ENCODE measurements at regions not wholly inside any gene's neighbourhood (a gene's known extent, or its start where the extent isn't known, plus 50 kb on each side); places are given as distances from the start of the nearest gene placed in this dataset.

GRCh38 chr20:48325656-48326433 lies 502.0 kb downstream of the PREX1 start:
- Mint-ChIP-seq H3K27ac (no peak overlapping the region), H3K4me1 (no peaks in the 10 kb centered on the region), H3K36me3 (ENCODE audit: low read depth) (no peaks in the 10 kb centered on the region), H3K4me3 (no peak overlapping the region), H3K9me3 (no peaks in the 10 kb centered on the region), H3K27me3 (peaks cover 28% of the 10 kb centered on the region)
- ATAC-seq (replicated peaks): no peak

GRCh38 chr20:48324744-48325143 lies 503.1 kb downstream of the PREX1 start:
- H3K4me3 Mint-ChIP-seq: no peak overlapping the region
- H3K27me3 Mint-ChIP-seq: peaks cover 33% of the 10 kb centered on the region
- H3K9me3 Mint-ChIP-seq: no peaks in the 10 kb centered on the region
- ATAC-seq (replicated peaks): no peak
- no peaks in the 10 kb centered on the region for H3K4me1 Mint-ChIP-seq
- no peaks in the 10 kb centered on the region for H3K36me3 Mint-ChIP-seq (ENCODE audit: low read depth)
- no peak overlapping the region for H3K27ac Mint-ChIP-seq

GRCh38 chr20:48321271-48321670 lies 506.5 kb downstream of the PREX1 start:
- no peaks in the 10 kb centered on the region for H3K4me1 Mint-ChIP-seq
- no peak overlapping the region for H3K4me3 Mint-ChIP-seq
- H3K36me3 Mint-ChIP-seq (ENCODE audit: low read depth): no peaks in the 10 kb centered on the region
- no peak overlapping the region for H3K27ac Mint-ChIP-seq
- H3K27me3 Mint-ChIP-seq: peaks cover 36% of the 10 kb centered on the region
- ATAC-seq (replicated peaks): no peak
- H3K9me3 Mint-ChIP-seq: no peaks in the 10 kb centered on the region

GRCh38 chr20:48319943-48320584 lies 507.7 kb downstream of the PREX1 start:
- Mint-ChIP-seq H3K9me3 (no peaks in the 10 kb centered on the region), H3K4me1 (no peaks in the 10 kb centered on the region)

GRCh38 chr20:48317578-48317977 lies 510.2 kb downstream of the PREX1 start:
- Mint-ChIP-seq H3K4me3 (no peak overlapping the region), H3K27me3 (peaks cover 20% of the 10 kb centered on the region), H3K9me3 (no peaks in the 10 kb centered on the region), H3K36me3 (ENCODE audit: low read depth) (no peaks in the 10 kb centered on the region), H3K27ac (no peak overlapping the region), H3K4me1 (no peaks in the 10 kb centered on the region)
- ATAC-seq (replicated peaks): no peak

More at GRCh38 chr20:48319943-48320584, 507.7 kb downstream of the PREX1 start:
- Mint-ChIP-seq H3K36me3 (ENCODE audit: low read depth) (no peaks in the 10 kb centered on the region), H3K27ac (no peak overlapping the region), H3K4me3 (no peak overlapping the region), H3K27me3 (peaks cover 29% of the 10 kb centered on the region)
- no peak for ATAC-seq (replicated peaks)

GRCh38 chr20:48314925-48315592 lies 512.7 kb downstream of the PREX1 start:
- ATAC-seq (replicated peaks): no peak
- Mint-ChIP-seq H3K27me3 (peaks cover 14% of the 10 kb centered on the region), H3K36me3 (ENCODE audit: low read depth) (no peaks in the 10 kb centered on the region), H3K27ac (no peak overlapping the region), H3K4me1 (no peaks in the 10 kb centered on the region), H3K9me3 (no peaks in the 10 kb centered on the region), H3K4me3 (no peak overlapping the region)

- Mint-ChIP-seq H3K4me3 (no peak overlapping the region), H3K36me3 (ENCODE audit: low read depth) (no peaks in the 10 kb centered on the region), H3K4me1 (no peaks in the 10 kb centered on the region), H3K27me3 (peaks cover 21% of the 10 kb centered on the region), H3K9me3 (no peaks in the 10 kb centered on the region), H3K27ac (no peak overlapping the region)
- ATAC-seq (replicated peaks): no peak
Observed at GRCh38 chr20:48313324-48313723, 514.5 kb downstream of the PREX1 start.

- H3K4me3 Mint-ChIP-seq: no peak overlapping the region
- no peaks in the 10 kb centered on the region for H3K36me3 Mint-ChIP-seq (ENCODE audit: low read depth)
- peaks cover 14% of the 10 kb centered on the region for H3K27me3 Mint-ChIP-seq
Observed at GRCh38 chr20:48311956-48312355, 515.8 kb downstream of the PREX1 start.

GRCh38 chr20:48310305-48310704 lies 517.5 kb downstream of the PREX1 start:
- Mint-ChIP-seq H3K4me1 (no peaks in the 10 kb centered on the region), H3K27ac (no peak overlapping the region), H3K36me3 (ENCODE audit: low read depth) (no peaks in the 10 kb centered on the region), H3K4me3 (no peak overlapping the region), H3K27me3 (peaks cover 11% of the 10 kb centered on the region), H3K9me3 (no peaks in the 10 kb centered on the region)
- no peak for ATAC-seq (replicated peaks)

More at GRCh38 chr20:48311956-48312355, 515.8 kb downstream of the PREX1 start:
- Mint-ChIP-seq H3K4me1 (no peaks in the 10 kb centered on the region), H3K27ac (no peak overlapping the region), H3K9me3 (no peaks in the 10 kb centered on the region)
- ATAC-seq (replicated peaks): no peak

GRCh38 chr20:48309293-48309692 lies 518.5 kb downstream of the PREX1 start:
- Mint-ChIP-seq H3K27ac (no peak overlapping the region), H3K9me3 (no peaks in the 10 kb centered on the region), H3K27me3 (peaks cover 12% of the 10 kb centered on the region), H3K4me3 (no peak overlapping the region), H3K36me3 (ENCODE audit: low read depth) (no peaks in the 10 kb centered on the region), H3K4me1 (no peaks in the 10 kb centered on the region)
- no peak for ATAC-seq (replicated peaks)

GRCh38 chr20:48308882-48309281 lies 518.9 kb downstream of the PREX1 start:
- Mint-ChIP-seq H3K27me3 (peaks cover 14% of the 10 kb centered on the region), H3K9me3 (no peaks in the 10 kb centered on the region), H3K4me1 (no peaks in the 10 kb centered on the region), H3K4me3 (no peak overlapping the region), H3K36me3 (ENCODE audit: low read depth) (no peaks in the 10 kb centered on the region), H3K27ac (no peak overlapping the region)
- no peak for ATAC-seq (replicated peaks)

GRCh38 chr20:48308232-48308781 lies 519.5 kb downstream of the PREX1 start:
- peaks cover 13% of the 10 kb centered on the region for H3K27me3 Mint-ChIP-seq
- H3K4me3 Mint-ChIP-seq: no peak overlapping the region
- no peak for ATAC-seq (replicated peaks)
- H3K36me3 Mint-ChIP-seq (ENCODE audit: low read depth): no peaks in the 10 kb centered on the region
- no peak overlapping the region for H3K27ac Mint-ChIP-seq
- no peaks in the 10 kb centered on the region for H3K4me1 Mint-ChIP-seq
- no peaks in the 10 kb centered on the region for H3K9me3 Mint-ChIP-seq

- no peak for ATAC-seq (replicated peaks)
- H3K36me3 Mint-ChIP-seq (ENCODE audit: low read depth): no peaks in the 10 kb centered on the region
- no peak overlapping the region for H3K27ac Mint-ChIP-seq
- no peaks in the 10 kb centered on the region for H3K4me1 Mint-ChIP-seq
- no peak overlapping the region for H3K4me3 Mint-ChIP-seq
- H3K27me3 Mint-ChIP-seq: peaks cover 14% of the 10 kb centered on the region
- H3K9me3 Mint-ChIP-seq: no peaks in the 10 kb centered on the region
Observed at GRCh38 chr20:48307277-48307676, 520.5 kb downstream of the PREX1 start.

GRCh38 chr20:48302844-48303542 lies 517.7 kb upstream of the SULF2 start:
- H3K9me3 Mint-ChIP-seq: no peaks in the 10 kb centered on the region
- no peak overlapping the region for H3K27ac Mint-ChIP-seq
- ATAC-seq (replicated peaks): no peak
- peaks cover 24% of the 10 kb centered on the region for H3K27me3 Mint-ChIP-seq
- no peak overlapping the region for H3K4me3 Mint-ChIP-seq
- no peaks in the 10 kb centered on the region for H3K4me1 Mint-ChIP-seq
- no peaks in the 10 kb centered on the region for H3K36me3 Mint-ChIP-seq (ENCODE audit: low read depth)

Data from activated T-helper 17 cell treated with anti-CD3 and anti-CD28 coated beads, Interleukin-2, amount 50 U/mL, for 72 hours (primary cell).